ENCODE measurements at regions not wholly inside any gene's neighbourhood (a gene's known extent, or its start where the extent isn't known, plus 50 kb on each side); places are given as distances from the start of the nearest gene placed in this dataset.

DNA sequence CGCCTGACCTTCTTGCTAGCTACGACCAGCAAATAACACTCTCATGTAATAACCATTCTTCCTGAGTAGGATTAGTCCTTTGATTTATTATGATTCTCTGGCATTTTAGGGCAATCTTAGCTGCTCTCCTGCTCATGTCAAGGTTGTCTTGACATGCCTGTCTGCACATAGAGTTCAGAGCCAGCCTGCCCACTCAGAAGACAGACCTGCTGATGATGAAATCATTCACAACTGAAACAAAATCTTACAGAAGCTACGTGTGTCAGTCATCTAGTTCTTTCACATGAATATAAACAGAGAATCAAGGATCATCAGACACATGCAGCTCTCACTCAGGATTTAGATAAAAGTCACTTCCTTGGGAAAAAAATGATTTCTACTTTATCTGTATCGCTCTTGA, 173.6 kb upstream of the LYSMD4 start:
- TF ChIP-seq, protein P1, sequence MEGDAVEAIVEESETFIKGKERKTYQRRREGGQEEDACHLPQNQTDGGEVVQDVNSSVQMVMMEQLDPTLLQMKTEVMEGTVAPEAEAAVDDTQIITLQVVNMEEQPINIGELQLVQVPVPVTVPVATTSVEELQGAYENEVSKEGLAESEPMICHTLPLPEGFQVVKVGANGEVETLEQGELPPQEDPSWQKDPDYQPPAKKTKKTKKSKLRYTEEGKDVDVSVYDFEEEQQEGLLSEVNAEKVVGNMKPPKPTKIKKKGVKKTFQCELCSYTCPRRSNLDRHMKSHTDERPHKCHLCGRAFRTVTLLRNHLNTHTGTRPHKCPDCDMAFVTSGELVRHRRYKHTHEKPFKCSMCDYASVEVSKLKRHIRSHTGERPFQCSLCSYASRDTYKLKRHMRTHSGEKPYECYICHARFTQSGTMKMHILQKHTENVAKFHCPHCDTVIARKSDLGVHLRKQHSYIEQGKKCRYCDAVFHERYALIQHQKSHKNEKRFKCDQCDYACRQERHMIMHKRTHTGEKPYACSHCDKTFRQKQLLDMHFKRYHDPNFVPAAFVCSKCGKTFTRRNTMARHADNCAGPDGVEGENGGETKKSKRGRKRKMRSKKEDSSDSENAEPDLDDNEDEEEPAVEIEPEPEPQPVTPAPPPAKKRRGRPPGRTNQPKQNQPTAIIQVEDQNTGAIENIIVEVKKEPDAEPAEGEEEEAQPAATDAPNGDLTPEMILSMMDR (IDR thresholded peaks at IDR 0.05): no peak
- no peak for TF ChIP-seq POLR2A (IDR thresholded peaks at IDR 0.05)

Measured in body of pancreas (tissue), 4 donors.